ENCODE measurements at regions not wholly inside any gene's neighbourhood (a gene's known extent, or its start where the extent isn't known, plus 50 kb on each side); places are given as distances from the start of the nearest gene placed in this dataset.

GRCh38 chr10:130835068-130835467, 476.5 kb downstream of the TCERG1L start:
- no peak overlapping the region for H3K4me3 ChIP-seq (ENCODE audit: low read depth, low read length)
- no peak for TF ChIP-seq CTCF (IDR thresholded peaks at IDR 0.05; ENCODE audit: insufficient read depth, low read length, severe bottlenecking)
- no peak for DNase-seq (ENCODE audit: low read depth)
- H3K27me3 ChIP-seq (ENCODE audit: control insufficient read depth, insufficient read depth, low read length): no peaks in the 10 kb centered on the region
- no peaks in the 10 kb centered on the region for H3K36me3 ChIP-seq (ENCODE audit: control insufficient read depth, insufficient read depth, low read length)
- FAIRE-seq: no peak

- Histone ChIP-seq H3K4me3 (ENCODE audit: low read depth, low read length) (no peak overlapping the region), H3K27me3 (ENCODE audit: control insufficient read depth, insufficient read depth, low read length) (no peaks in the 10 kb centered on the region), H3K36me3 (ENCODE audit: control insufficient read depth, insufficient read depth, low read length) (no peaks in the 10 kb centered on the region)
- no peak for FAIRE-seq
- no peak for DNase-seq (ENCODE audit: low read depth)
- TF ChIP-seq CTCF (IDR thresholded peaks at IDR 0.05; ENCODE audit: insufficient read depth, low read length, severe bottlenecking): no peak
Measured at GRCh38 chr10:130836344-130836743, 475.2 kb downstream of the TCERG1L start.

- no peak overlapping the region for H3K4me3 ChIP-seq (ENCODE audit: low read depth, low read length)
- no peaks in the 10 kb centered on the region for H3K27me3 ChIP-seq (ENCODE audit: control insufficient read depth, insufficient read depth, low read length)
- FAIRE-seq (no peak), DNase-seq (ENCODE audit: low read depth) (no peak)
- TF ChIP-seq CTCF (IDR thresholded peaks at IDR 0.05; ENCODE audit: insufficient read depth, low read length, severe bottlenecking): no peak
- H3K36me3 ChIP-seq (ENCODE audit: control insufficient read depth, insufficient read depth, low read length): no peaks in the 10 kb centered on the region
Measured at GRCh38 chr10:130843051-130843653, 468.4 kb downstream of the TCERG1L start.

GRCh38 chr10:130844310-130844709, 467.2 kb downstream of the TCERG1L start:
- H3K36me3 ChIP-seq (ENCODE audit: control insufficient read depth, insufficient read depth, low read length): no peaks in the 10 kb centered on the region
- DNase-seq (ENCODE audit: low read depth) (no peak), FAIRE-seq (no peak)
- H3K4me3 ChIP-seq (ENCODE audit: low read depth, low read length): no peak overlapping the region
- TF ChIP-seq CTCF (IDR thresholded peaks at IDR 0.05; ENCODE audit: insufficient read depth, low read length, severe bottlenecking): no peak
- no peaks in the 10 kb centered on the region for H3K27me3 ChIP-seq (ENCODE audit: control insufficient read depth, insufficient read depth, low read length)

GRCh38 chr10:130847170-130847569, 464.4 kb downstream of the TCERG1L start:
- no peak for TF ChIP-seq CTCF (IDR thresholded peaks at IDR 0.05; ENCODE audit: insufficient read depth, low read length, severe bottlenecking)
- H3K36me3 ChIP-seq (ENCODE audit: control insufficient read depth, insufficient read depth, low read length): no peaks in the 10 kb centered on the region
- H3K27me3 ChIP-seq (ENCODE audit: control insufficient read depth, insufficient read depth, low read length): no peaks in the 10 kb centered on the region
- FAIRE-seq (no peak), DNase-seq (ENCODE audit: low read depth) (no peak)
- no peak overlapping the region for H3K4me3 ChIP-seq (ENCODE audit: low read depth, low read length)

- no peak for FAIRE-seq
- no peaks in the 10 kb centered on the region for H3K36me3 ChIP-seq (ENCODE audit: control insufficient read depth, insufficient read depth, low read length)
- H3K4me3 ChIP-seq (ENCODE audit: low read depth, low read length): no peak overlapping the region
- TF ChIP-seq CTCF (IDR thresholded peaks at IDR 0.05; ENCODE audit: insufficient read depth, low read length, severe bottlenecking): no peak
- no peaks in the 10 kb centered on the region for H3K27me3 ChIP-seq (ENCODE audit: control insufficient read depth, insufficient read depth, low read length)
- no peak for DNase-seq (ENCODE audit: low read depth)
Measured at GRCh38 chr10:130848855-130849254, 462.7 kb downstream of the TCERG1L start.

All from bronchial epithelial cell (primary cell).